ENCODE measurements at regions not wholly inside any gene's neighbourhood (a gene's known extent, or its start where the extent isn't known, plus 50 kb on each side); places are given as distances from the start of the nearest gene placed in this dataset.
"Not testable (repeated sequence)": the region's sequence is repeated elsewhere in the genome, so short reads cannot be mapped to it uniquely, and the experiment has no call there.

- peaks cover 6% of the 10 kb centered on the region for H3K27me3 Mint-ChIP-seq (ENCODE audit: insufficient read depth)
- no peak overlapping the region for H3K4me3 Mint-ChIP-seq
- DNase-seq (ENCODE audit: low spot score): no peak
- intact Hi-C loops (cut with micrococcal nuclease): loop anchor here (5.0 kb wide), 2 partner anchors 338 to 1233 kb away; no protein-coding TSS in a partner anchor
- H3K4me1 Mint-ChIP-seq (ENCODE audit: low read depth): peaks cover 23% of the 10 kb centered on the region
- H3K36me3 Mint-ChIP-seq (ENCODE audit: low read depth): no peaks in the 10 kb centered on the region
- H3K27ac Mint-ChIP-seq: no peak overlapping the region
- no peaks in the 10 kb centered on the region for H3K9me3 Mint-ChIP-seq
Observed at GRCh38 chr2:145750612-145751011, 1230.7 kb upstream of the ZEB2 start.

GRCh38 chr2:145750144-145750543 lies 1230.2 kb upstream of the ZEB2 start:
- DNase-seq (ENCODE audit: low spot score): no peak
- H3K27ac Mint-ChIP-seq: no peak overlapping the region
- H3K36me3 Mint-ChIP-seq (ENCODE audit: low read depth): no peaks in the 10 kb centered on the region
- intact Hi-C loops (cut with micrococcal nuclease): loop anchor here (5.0 kb wide), 2 partner anchors 338 to 1233 kb away; no protein-coding TSS in a partner anchor
- H3K9me3 Mint-ChIP-seq: no peaks in the 10 kb centered on the region
- H3K4me1 Mint-ChIP-seq (ENCODE audit: low read depth): peaks cover 24% of the 10 kb centered on the region
- H3K27me3 Mint-ChIP-seq (ENCODE audit: insufficient read depth): peaks cover 6% of the 10 kb centered on the region
- no peak overlapping the region for H3K4me3 Mint-ChIP-seq

GRCh38 chr2:145749556-145749955 lies 1229.6 kb upstream of the ZEB2 start:
- peaks cover 29% of the 10 kb centered on the region for H3K4me1 Mint-ChIP-seq (ENCODE audit: low read depth)
- intact Hi-C loops (cut with micrococcal nuclease): loop anchor here (10.0 kb wide), 1 partner anchor 485 kb away; no protein-coding TSS in a partner anchor
- no peaks in the 10 kb centered on the region for H3K36me3 Mint-ChIP-seq (ENCODE audit: low read depth)
- H3K27me3 Mint-ChIP-seq (ENCODE audit: insufficient read depth): peaks cover under 1% of the 10 kb centered on the region
- H3K4me3 Mint-ChIP-seq: no peak overlapping the region
- H3K9me3 Mint-ChIP-seq: no peaks in the 10 kb centered on the region
- no peak overlapping the region for H3K27ac Mint-ChIP-seq
- no peak for DNase-seq (ENCODE audit: low spot score)

GRCh38 chr2:145748927-145749326 lies 1229.0 kb upstream of the ZEB2 start:
- no peaks in the 10 kb centered on the region for H3K9me3 Mint-ChIP-seq
- no peaks in the 10 kb centered on the region for H3K27me3 Mint-ChIP-seq (ENCODE audit: insufficient read depth)
- DNase-seq (ENCODE audit: low spot score): no peak
- H3K27ac Mint-ChIP-seq: no peak overlapping the region
- intact Hi-C loops (cut with micrococcal nuclease): loop anchor here (10.0 kb wide), 1 partner anchor 484 kb away; no protein-coding TSS in a partner anchor
- H3K4me1 Mint-ChIP-seq (ENCODE audit: low read depth): peaks cover 29% of the 10 kb centered on the region
- H3K36me3 Mint-ChIP-seq (ENCODE audit: low read depth): no peaks in the 10 kb centered on the region
- H3K4me3 Mint-ChIP-seq: no peak overlapping the region

GRCh38 chr2:145747715-145748114 lies 1227.8 kb upstream of the ZEB2 start:
- no peak overlapping the region for H3K4me3 Mint-ChIP-seq
- H3K27ac Mint-ChIP-seq: no peak overlapping the region
- H3K27me3 Mint-ChIP-seq (ENCODE audit: insufficient read depth): no peaks in the 10 kb centered on the region
- H3K36me3 Mint-ChIP-seq (ENCODE audit: low read depth): no peaks in the 10 kb centered on the region
- intact Hi-C loops (cut with micrococcal nuclease): loop anchor here (10.0 kb wide), 1 partner anchor 483 kb away; no protein-coding TSS in a partner anchor
- H3K9me3 Mint-ChIP-seq: no peaks in the 10 kb centered on the region
- DNase-seq (ENCODE audit: low spot score): no peak
- peaks cover 29% of the 10 kb centered on the region for H3K4me1 Mint-ChIP-seq (ENCODE audit: low read depth)

- not testable (repeated sequence) for H3K36me3 Mint-ChIP-seq (ENCODE audit: low read depth); H3K27ac Mint-ChIP-seq; H3K9me3 Mint-ChIP-seq; H3K4me3 Mint-ChIP-seq; H3K27me3 Mint-ChIP-seq (ENCODE audit: insufficient read depth); DNase-seq (ENCODE audit: low spot score)
- intact Hi-C loops (cut with micrococcal nuclease): loop anchor here (10.0 kb wide), 1 partner anchor 481 kb away; no protein-coding TSS in a partner anchor
- peaks cover 11% of the 10 kb centered on the region for H3K4me1 Mint-ChIP-seq (ENCODE audit: low read depth)
Observed at GRCh38 chr2:145745387-145745721, 1225.4 kb upstream of the ZEB2 start.

GRCh38 chr2:145744541-145745386 lies 1224.8 kb upstream of the ZEB2 start:
- H3K27ac Mint-ChIP-seq: no peak overlapping the region
- DNase-seq (ENCODE audit: low spot score): no peak

GRCh38 chr2:145743011-145743410 lies 1223.1 kb upstream of the ZEB2 start:
- no peaks in the 10 kb centered on the region for H3K27me3 Mint-ChIP-seq (ENCODE audit: insufficient read depth)
- no peak for DNase-seq (ENCODE audit: low spot score)
- H3K9me3 Mint-ChIP-seq: no peaks in the 10 kb centered on the region
- intact Hi-C loops (cut with micrococcal nuclease): loop anchor here (10.0 kb wide), 1 partner anchor 478 kb away; no protein-coding TSS in a partner anchor
- H3K27ac Mint-ChIP-seq: no peak overlapping the region
- no peaks in the 10 kb centered on the region for H3K36me3 Mint-ChIP-seq (ENCODE audit: low read depth)
- peaks cover 10% of the 10 kb centered on the region for H3K4me1 Mint-ChIP-seq (ENCODE audit: low read depth)
- H3K4me3 Mint-ChIP-seq: no peak overlapping the region

More at GRCh38 chr2:145744541-145745386, 1224.8 kb upstream of the ZEB2 start:
- Mint-ChIP-seq H3K4me1 (ENCODE audit: low read depth) (peaks cover 14% of the 10 kb centered on the region), H3K27me3 (ENCODE audit: insufficient read depth) (no peaks in the 10 kb centered on the region), H3K4me3 (no peak overlapping the region), H3K36me3 (ENCODE audit: low read depth) (no peaks in the 10 kb centered on the region), H3K9me3 (no peaks in the 10 kb centered on the region)
- intact Hi-C loops (cut with micrococcal nuclease): loop anchor here (10.0 kb wide), 1 partner anchor 480 kb away; no protein-coding TSS in a partner anchor

- H3K9me3 Mint-ChIP-seq: no peaks in the 10 kb centered on the region
- H3K4me3 Mint-ChIP-seq: no peak overlapping the region
- no peaks in the 10 kb centered on the region for H3K27me3 Mint-ChIP-seq (ENCODE audit: insufficient read depth)
- no peak for DNase-seq (ENCODE audit: low spot score)
- H3K27ac Mint-ChIP-seq: no peak overlapping the region
- H3K36me3 Mint-ChIP-seq (ENCODE audit: low read depth): no peaks in the 10 kb centered on the region
- H3K4me1 Mint-ChIP-seq (ENCODE audit: low read depth): peaks cover 10% of the 10 kb centered on the region
- intact Hi-C loops (cut with micrococcal nuclease): loop anchor here (10.0 kb wide), 1 partner anchor 477 kb away; no protein-coding TSS in a partner anchor
Observed at GRCh38 chr2:145741636-145742035, 1221.7 kb upstream of the ZEB2 start.

- Mint-ChIP-seq H3K27ac (no peak overlapping the region), H3K4me1 (ENCODE audit: low read depth) (peaks cover 10% of the 10 kb centered on the region), H3K36me3 (ENCODE audit: low read depth) (no peaks in the 10 kb centered on the region), H3K4me3 (no peak overlapping the region), H3K27me3 (ENCODE audit: insufficient read depth) (no peaks in the 10 kb centered on the region), H3K9me3 (no peaks in the 10 kb centered on the region)
- intact Hi-C loops (cut with micrococcal nuclease): loop anchor here (10.0 kb wide), 1 partner anchor 476 kb away; no protein-coding TSS in a partner anchor
- DNase-seq (ENCODE audit: low spot score): no peak
Observed at GRCh38 chr2:145741181-145741580, 1221.3 kb upstream of the ZEB2 start.

- Mint-ChIP-seq H3K27me3 (ENCODE audit: insufficient read depth) (no peaks in the 10 kb centered on the region), H3K4me1 (ENCODE audit: low read depth) (peaks cover 10% of the 10 kb centered on the region), H3K36me3 (ENCODE audit: low read depth) (no peaks in the 10 kb centered on the region), H3K27ac (no peak overlapping the region), H3K9me3 (no peaks in the 10 kb centered on the region), H3K4me3 (no peak overlapping the region)
- no peak for DNase-seq (ENCODE audit: low spot score)
- intact Hi-C loops (cut with micrococcal nuclease): loop anchor here (10.0 kb wide), 1 partner anchor 476 kb away; no protein-coding TSS in a partner anchor
Observed at GRCh38 chr2:145740302-145740701, 1220.4 kb upstream of the ZEB2 start.

GRCh38 chr2:145739681-145740080 lies 1219.8 kb upstream of the ZEB2 start:
- intact Hi-C loops (cut with micrococcal nuclease): loop anchor here (10.0 kb wide), 1 partner anchor 475 kb away; no protein-coding TSS in a partner anchor
- DNase-seq (ENCODE audit: low spot score): no peak

GRCh38 chr2:145736871-145737270 lies 1217.0 kb upstream of the ZEB2 start:
- H3K27ac Mint-ChIP-seq: no peak overlapping the region
- peaks cover 4% of the 10 kb centered on the region for H3K4me1 Mint-ChIP-seq (ENCODE audit: low read depth)
- H3K4me3 Mint-ChIP-seq: no peak overlapping the region
- H3K36me3 Mint-ChIP-seq (ENCODE audit: low read depth): no peaks in the 10 kb centered on the region
- intact Hi-C loops (cut with micrococcal nuclease): no loop called here
- no peak for DNase-seq (ENCODE audit: low spot score)
- no peaks in the 10 kb centered on the region for H3K9me3 Mint-ChIP-seq
- no peaks in the 10 kb centered on the region for H3K27me3 Mint-ChIP-seq (ENCODE audit: insufficient read depth)

More at GRCh38 chr2:145739681-145740080, 1219.8 kb upstream of the ZEB2 start:
- H3K4me3 Mint-ChIP-seq: no peak overlapping the region
- no peaks in the 10 kb centered on the region for H3K36me3 Mint-ChIP-seq (ENCODE audit: low read depth)
- no peaks in the 10 kb centered on the region for H3K9me3 Mint-ChIP-seq
- H3K4me1 Mint-ChIP-seq (ENCODE audit: low read depth): peaks cover 4% of the 10 kb centered on the region
- no peak overlapping the region for H3K27ac Mint-ChIP-seq
- no peaks in the 10 kb centered on the region for H3K27me3 Mint-ChIP-seq (ENCODE audit: insufficient read depth)

Data from activated T-helper 1 cell treated with anti-CD3 and anti-CD28 coated beads, Interleukin-12 subunit alpha, Interleukin-12 subunit beta, Interleukin-2, Interleukin-4 antibody, amounts not matched to agents 30 ng/mL and 10 ng/mL and 1 ng/mL, durations not matched to agents 14 hours and 24 hours and 36 hours (primary cell).